Activated CD4-positive, alpha-beta T cell treated with anti-CD3 and anti-CD28 coated beads for 1 hour (primary cell): ENCODE measurements at regions not wholly inside any gene's neighbourhood (a gene's known extent, or its start where the extent isn't known, plus 50 kb on each side); places are given as distances from the start of the nearest gene placed in this dataset.

ENCODE experiments used
- DNase-seq: peaks from one replicate; pipeline ENCODE4 v3.0.0-alpha.2; 2020

- DNase-seq = no peak
These were observed 168.9 kb downstream of the CYRIA start for GRCh38 chr2:16496426-16497388.

GRCh38 chr2:16495509-16496208 is 170.0 kb downstream of the CYRIA start:
- no peak for DNase-seq

DNA sequence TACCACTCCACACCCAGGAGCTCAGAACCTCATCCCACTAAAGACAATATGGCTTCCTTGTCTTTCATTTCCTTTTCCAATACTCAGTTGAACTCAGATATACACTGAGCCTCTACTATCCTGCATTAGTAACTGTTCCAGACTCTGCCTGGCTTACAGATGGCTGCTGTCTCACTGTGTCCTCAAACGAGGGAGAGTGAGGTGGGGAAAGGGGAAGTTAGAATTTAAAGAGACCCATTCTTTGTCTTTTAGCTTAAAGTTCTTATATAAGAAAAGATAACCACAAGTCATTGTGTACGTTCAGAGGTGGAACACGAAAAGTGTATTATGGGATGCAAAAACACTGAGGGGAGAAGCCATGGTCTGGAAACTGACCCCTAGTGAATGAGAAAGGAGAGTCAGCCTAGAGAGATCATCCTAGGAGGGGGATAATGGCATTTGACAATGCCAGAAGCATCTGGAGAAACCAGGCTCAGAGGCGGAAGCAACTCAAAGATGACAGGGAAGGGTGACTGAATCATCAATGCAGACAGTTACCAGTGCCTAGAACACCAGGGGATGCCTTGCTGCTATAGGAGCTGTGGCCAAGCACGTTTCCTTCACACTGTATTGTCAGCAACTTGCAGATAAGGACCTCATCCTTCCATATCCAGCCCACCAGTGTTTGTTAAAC is 170.7 kb downstream of the CYRIA start:
- no peak for DNase-seq

DNA sequence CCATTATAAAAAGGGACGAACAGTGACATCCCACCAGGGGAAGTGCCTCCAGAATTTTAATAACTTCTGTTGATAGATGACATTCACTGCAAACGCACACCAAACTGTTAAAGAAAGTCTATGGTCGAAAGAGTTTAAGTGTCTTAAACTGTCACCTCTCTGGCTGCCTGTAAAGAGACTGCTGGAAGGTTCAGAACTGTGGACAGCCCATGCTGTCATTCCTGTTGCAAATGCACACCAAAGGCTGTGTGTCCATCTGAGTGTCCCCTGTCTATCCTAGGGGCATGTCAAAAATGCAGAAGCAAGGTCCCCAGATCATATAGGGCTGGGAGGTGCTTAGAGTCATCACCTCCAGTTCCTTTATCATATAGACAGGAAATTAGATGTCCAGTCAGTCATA is 171.8 kb downstream of the CYRIA start:
- no peak for DNase-seq

- no peak for DNase-seq
These were observed 177.9 kb downstream of the CYRIA start for GRCh38 chr2:16487686-16488085.

GRCh38 chr2:16485251-16485650 is 180.4 kb downstream of the CYRIA start:
- no peak for DNase-seq

DNA sequence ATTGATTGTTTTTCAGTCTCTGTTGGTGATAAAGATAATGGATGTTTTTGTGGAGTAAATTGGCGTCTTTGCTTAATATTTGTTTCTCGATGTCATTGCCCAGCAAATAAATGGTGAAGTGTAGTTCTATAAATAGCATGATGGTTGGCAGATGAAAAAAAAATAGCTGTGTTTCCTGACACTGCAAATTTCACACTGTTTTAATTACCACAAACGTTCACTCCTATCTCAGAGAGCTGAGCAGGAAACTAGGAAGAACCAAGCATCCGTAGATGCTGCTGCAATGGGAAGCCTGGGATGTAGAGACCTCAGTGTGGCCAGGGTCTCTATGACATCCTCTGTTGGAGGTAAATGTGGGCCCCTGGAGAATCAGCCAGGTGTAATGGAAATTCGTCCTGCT is 183.2 kb downstream of the CYRIA start:
- DNase-seq = no peak

- DNase-seq = no peak
These were observed 184.3 kb downstream of the CYRIA start for GRCh38 chr2:16481351-16481750.

DNA sequence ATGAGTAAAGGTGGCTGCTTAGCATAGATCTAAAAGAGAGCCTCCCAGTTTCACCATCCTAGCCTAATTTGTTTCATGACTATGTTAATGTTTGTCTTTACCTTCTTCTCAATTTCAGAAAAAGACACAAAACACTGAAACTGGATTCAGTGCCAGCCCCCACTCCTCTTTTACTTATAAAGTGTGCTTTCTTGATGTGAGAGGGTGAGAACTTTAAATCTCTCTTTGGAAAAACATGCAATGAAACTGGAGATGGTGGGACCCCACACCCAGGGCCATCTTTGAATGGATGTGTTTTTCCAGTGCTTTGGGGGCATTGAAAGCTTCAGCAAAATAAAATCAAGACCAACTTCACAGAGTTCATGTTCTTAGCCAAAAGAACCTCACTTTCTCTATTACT is 185.9 kb downstream of the CYRIA start:
- DNase-seq = no peak

DNA sequence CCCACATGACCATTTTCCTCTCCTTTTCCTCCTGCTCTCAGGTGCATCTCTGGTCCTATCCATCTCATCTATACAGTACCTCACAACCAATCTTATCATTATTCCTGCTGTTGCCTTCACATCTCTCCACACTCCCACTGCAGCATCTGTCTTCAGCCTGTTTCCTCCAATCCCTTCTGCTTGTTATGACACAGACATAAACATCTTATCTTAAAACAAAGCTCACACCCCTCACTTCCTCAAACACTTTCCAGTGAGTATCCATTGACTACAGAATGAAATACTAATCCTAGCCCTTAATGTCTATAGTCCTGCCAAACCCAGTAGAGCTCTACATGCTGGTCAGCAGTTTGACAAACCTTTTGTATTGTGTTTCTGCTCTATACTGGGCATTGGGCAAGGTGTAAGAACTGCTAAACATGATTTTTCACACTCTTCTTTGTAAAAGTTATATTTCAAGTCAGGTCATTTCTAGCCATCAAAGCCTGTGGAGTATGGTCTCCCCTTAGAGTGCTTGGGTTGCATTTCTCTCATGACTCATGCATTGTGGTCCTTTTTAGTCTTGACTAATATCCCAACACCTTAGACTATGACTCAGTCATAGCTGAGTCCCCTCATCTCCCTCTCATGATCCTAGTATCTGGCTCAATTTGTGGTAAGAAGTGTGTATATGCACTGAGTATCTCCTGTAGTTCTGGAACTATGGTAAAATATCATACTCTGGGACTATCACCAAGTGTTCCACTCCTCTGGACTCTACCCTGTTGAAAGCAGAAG is 187.0 kb downstream of the CYRIA start:
- DNase-seq = no peak

- no peak for DNase-seq
These were observed 188.0 kb downstream of the CYRIA start for GRCh38 chr2:16477648-16478047.

DNA sequence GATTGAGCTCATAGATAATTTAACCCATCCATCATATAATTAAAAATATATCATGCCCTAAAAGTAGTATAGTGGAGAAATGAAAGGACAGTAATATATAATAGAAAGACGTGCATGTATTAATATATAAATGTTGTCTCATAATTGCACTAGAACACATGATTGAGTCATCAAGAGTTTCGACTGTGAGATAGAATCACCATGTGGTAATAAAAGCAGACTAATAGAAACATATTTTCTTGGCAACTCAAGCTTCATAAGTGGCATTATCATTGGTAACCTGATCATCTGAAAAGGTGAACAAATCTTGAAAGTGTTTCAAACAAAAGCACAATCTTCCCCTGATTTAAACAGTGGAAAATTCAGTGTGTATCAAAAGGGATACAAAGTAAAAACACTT is 188.8 kb downstream of the CYRIA start:
- no peak for DNase-seq

DNA sequence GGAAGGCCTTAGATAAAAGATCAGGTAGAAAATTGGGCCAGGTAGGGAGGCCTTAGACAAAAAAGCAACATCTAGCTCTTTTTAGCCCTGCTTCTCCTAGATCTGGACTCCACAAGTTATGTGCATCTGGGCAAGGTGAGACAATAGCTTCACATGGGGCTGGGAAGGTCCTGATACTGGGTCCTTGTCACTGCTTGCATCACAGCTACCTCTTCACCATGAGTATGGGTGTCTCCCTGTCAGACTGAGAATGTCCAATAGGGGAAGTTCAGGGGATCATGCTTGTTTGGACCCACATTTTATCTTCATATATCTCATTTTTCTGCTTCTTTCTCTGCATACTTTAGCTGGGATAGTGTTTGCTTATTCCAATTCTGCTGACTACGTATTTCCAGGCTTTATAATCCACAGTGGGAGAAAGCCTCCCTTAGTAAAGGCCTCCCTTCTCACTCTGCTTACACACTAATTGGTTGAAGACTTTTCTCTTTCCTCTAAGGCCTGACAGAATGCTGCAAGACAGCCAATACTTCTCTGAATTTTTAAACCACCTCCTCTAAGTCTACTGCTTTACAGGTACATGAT is 189.6 kb downstream of the CYRIA start:
- DNase-seq = no peak

- DNase-seq = no peak
These were observed 190.0 kb downstream of the CYRIA start for GRCh38 chr2:16475586-16475985.

DNA sequence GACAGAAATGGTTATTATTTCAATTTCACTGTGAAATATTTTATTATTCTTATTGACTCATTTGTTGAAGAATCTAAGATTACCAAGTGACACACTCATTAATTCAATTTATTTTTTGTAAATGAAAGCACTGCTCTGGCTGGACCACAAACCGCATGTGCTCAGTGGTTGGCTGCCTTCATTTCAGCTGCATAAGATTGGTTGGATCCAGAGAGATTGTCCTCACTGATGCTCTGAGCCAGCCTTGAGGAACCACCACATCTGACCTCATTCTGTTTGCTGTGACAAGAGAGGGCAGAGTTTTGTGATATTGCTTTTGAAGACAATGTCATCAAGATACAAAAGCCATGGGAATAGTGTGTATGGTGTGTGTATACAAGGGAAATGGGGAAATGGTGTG is 192.1 kb downstream of the CYRIA start:
- DNase-seq = no peak

DNA sequence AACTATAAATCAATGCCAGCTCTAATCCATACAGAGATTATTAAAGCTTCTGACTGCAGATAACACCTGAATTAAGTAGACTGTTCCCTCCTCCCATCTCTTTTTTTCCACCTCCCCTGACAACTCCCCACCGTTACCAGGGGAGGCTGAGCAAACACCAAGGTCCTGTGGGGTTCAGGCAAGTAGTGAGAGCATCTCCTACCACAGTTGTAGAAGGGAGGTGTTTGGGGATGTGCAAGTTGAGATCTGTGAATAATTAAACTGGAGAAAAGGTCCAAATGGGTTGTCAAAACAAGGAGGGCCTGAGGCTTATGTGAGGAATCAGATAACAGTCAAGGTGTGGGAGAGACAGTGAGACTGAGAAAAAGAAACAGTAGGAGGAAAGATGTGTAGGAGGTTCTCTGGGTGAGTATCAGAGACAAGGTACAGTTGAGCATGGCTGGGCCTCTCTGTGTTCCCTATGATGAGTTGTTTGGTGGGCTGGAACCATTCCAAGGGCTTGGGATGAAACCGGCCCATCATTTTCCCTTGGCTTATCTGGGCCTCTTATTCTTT is 194.6 kb downstream of the CYRIA start:
- no peak for DNase-seq

DNA sequence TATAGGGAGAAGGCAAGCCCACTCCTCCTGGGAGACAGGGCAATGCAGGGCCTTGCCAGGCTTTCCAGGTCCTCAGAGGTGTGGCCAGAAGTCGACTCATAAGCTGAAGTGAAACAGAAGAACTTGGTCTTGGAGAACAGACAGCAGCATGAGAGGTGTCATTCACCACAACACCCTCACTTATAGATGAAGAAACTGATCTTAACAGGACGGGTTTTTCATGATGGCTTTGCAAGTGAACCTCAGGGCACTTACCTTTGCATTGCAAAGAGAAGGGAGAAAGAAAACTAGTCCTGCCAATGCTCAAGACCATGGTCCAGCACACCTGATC is 198.8 kb downstream of the CYRIA start:
- no peak for DNase-seq

- DNase-seq = no peak
These were observed 199.4 kb downstream of the CYRIA start for GRCh38 chr2:16466133-16466820.

DNA sequence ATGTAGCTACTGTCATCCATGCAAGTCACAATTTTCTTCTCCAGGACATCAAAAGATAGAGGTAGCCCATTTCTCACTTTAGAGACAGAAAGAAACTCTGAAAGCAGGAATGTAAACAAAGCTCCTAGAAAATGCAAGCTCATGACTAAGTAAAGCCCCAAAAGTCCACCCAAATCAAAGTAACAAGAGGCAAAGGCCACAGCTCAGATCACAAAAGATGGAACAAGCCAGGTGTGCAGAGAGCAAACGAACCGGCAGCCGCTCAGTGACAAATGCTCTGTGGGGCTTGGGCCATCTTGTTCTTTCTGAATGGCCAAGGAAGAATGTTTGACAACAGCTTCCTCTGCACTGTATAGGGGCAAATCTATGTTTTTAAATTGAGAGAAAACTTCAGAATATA is 201.0 kb downstream of the CYRIA start:
- DNase-seq = no peak

DNA sequence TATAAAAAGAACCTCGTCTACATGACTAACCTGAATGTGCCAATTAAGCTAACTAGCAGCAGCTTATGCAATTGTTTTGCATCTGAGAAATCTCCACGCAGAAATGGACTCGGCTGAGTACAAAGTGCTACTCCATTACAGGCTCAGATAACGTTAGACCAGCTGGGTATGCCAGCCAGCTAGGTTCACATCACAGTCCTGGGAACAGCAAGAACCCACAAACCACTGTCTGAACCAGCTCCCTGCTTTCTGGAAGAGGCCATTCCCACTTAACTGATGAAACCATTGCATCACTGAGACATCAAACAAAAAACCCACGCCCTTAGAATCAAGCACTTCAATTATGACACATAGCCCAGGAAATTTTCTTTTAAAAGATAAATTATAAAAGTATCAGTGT is 202.7 kb downstream of the CYRIA start:
- DNase-seq = no peak

GRCh38 chr2:16461672-16462071 is 204.0 kb downstream of the CYRIA start:
- DNase-seq = no peak

DNA sequence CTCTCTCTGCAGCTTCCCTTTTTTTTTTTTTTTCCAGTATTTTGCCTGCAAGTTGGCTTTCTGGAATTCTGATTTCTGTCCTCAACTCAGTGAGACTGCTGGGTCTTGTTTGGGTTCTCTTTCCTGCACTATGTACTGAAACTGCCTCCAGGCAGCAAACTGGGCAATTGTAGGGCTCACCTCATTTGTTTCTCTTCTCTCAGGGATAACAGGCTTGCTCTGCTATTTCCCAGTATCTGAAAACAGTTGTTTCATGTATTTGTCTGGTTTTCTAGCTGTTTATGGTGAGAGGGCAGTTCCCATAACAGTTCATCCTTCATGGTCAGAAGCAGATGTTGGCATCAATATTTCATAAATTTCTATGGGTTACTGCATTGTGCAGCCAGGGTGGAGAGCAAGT is 206.0 kb downstream of the CYRIA start:
- DNase-seq = no peak
